LNCAP (cell line): ENCODE measurements at regions not wholly inside any gene's neighbourhood (a gene's known extent, or its start where the extent isn't known, plus 50 kb on each side); places are given as distances from the start of the nearest gene placed in this dataset.

Source experiments
- CTCF ChIP-seq: fragments of 450-650 bp; IDR thresholded peaks from 2 replicates; pipeline ENCODE4 v1.5.1; 2017; ENCODE audit warnings: mild to moderate bottlenecking

GRCh38 chr6:15999201-15999600 lies 129.7 kb upstream of the MYLIP start:
- TF ChIP-seq CTCF = no peak

GRCh38 chr6:15997586-15998388 lies 131.1 kb upstream of the MYLIP start:
- TF ChIP-seq CTCF = no peak

GRCh38 chr6:15996030-15996429 lies 132.9 kb upstream of the MYLIP start:
- TF ChIP-seq CTCF = no peak

- TF ChIP-seq CTCF = no peak
Measured at GRCh38 chr6:15995493-15995892, 133.4 kb upstream of the MYLIP start.

GRCh38 chr6:15994814-15995459 lies 133.9 kb upstream of the MYLIP start:
- no peak for TF ChIP-seq CTCF

- no peak for TF ChIP-seq CTCF
Measured at GRCh38 chr6:15993716-15994228, 135.1 kb upstream of the MYLIP start.

GRCh38 chr6:15990179-15990578 lies 138.7 kb upstream of the MYLIP start:
- no peak for TF ChIP-seq CTCF
